Peyer's patch (tissue), 4 donors: ENCODE measurements at regions not wholly inside any gene's neighbourhood (a gene's known extent, or its start where the extent isn't known, plus 50 kb on each side); places are given as distances from the start of the nearest gene placed in this dataset.

Source experiments
- DNase-seq, 3 donors: peaks; one replicate each; pipeline ENCODE4 v3.0.0-alpha.2; 2017 to 2019
- H3K27ac ChIP-seq, 4 donors: fragments of 200-600 bp; sonication (generic); one replicate each; pipeline ENCODE4 v1.5.1; 2016 to 2019
- H3K27me3 ChIP-seq, 2 donors: fragments of 200-600 bp; sonication (generic); one replicate each; pipeline ENCODE4 v1.5.1; 2019
- H3K36me3 ChIP-seq, 3 donors: fragments of 200-600 bp; sonication (generic); one replicate each; pipeline ENCODE4 v1.5.1; 2016 to 2019
- H3K4me1 ChIP-seq, 4 donors: fragments of 200-600 bp; sonication (generic); one replicate each; pipeline ENCODE4 v1.5.1; 2016 to 2019
- H3K4me3 ChIP-seq, 4 donors: fragments of 200-600 bp; sonication (generic); 1 replicate in 3 of 4; 2 replicates in 1 of 4; pipeline ENCODE4 v1.5.1; 2016 to 2019; ENCODE audit warnings: mild to moderate bottlenecking in 1 of 4
- H3K9me3 ChIP-seq, 4 donors: fragments of 200-600 bp; sonication (generic); one replicate each; pipeline ENCODE4 v1.5.1; 2016 to 2019; ENCODE audit warnings: mild to moderate bottlenecking in 1 of 4
- CTCF ChIP-seq, 6 experiments: fragments of 450-650 bp in 4 of 6; fragments of 200-600 bp in 2 of 6; sonication (generic) in 1 of 6; IDR thresholded peaks; one replicate each; pipeline ENCODE4 v1.5.1; 2017 to 2019; ENCODE audit warnings: antibody characterized with exemption in 6 of 6, mild to moderate bottlenecking in 3 of 6, moderate library complexity in 1 of 6
- POLR2A ChIP-seq, 2 donors: fragments of 450-650 bp; IDR thresholded peaks; one replicate each; pipeline ENCODE4 v1.5.1; 2017; ENCODE audit warnings: antibody characterized with exemption in 2 of 2, mild to moderate bottlenecking in 2 of 2, moderate library complexity in 2 of 2

- H3K36me3 ChIP-seq, result no peaks in the 10 kb centered on the region
- no peak overlapping the region for H3K4me3 ChIP-seq
- TF ChIP-seq CTCF (IDR thresholded peaks at IDR 0.05), result no peak
- no peak for TF ChIP-seq POLR2A (IDR thresholded peaks at IDR 0.05)
Observed at GRCh38 chr2:238502088-238502810, 75.5 kb downstream of the ASB1 start.

GRCh38 chr2:238502956-238503791 is 76.4 kb downstream of the ASB1 start:
- H3K4me3 ChIP-seq, result no peak overlapping the region
- no peaks in the 10 kb centered on the region for H3K27me3 ChIP-seq
- no peak overlapping the region for H3K27ac ChIP-seq
- no peak for DNase-seq
- no peaks in the 10 kb centered on the region for H3K36me3 ChIP-seq
- H3K9me3 ChIP-seq, result no peaks in the 10 kb centered on the region
- no peak for TF ChIP-seq POLR2A (IDR thresholded peaks at IDR 0.05)
- TF ChIP-seq CTCF (IDR thresholded peaks at IDR 0.05), result no peak
- no peaks in the 10 kb centered on the region for H3K4me1 ChIP-seq

More at GRCh38 chr2:238502088-238502810, 75.5 kb downstream of the ASB1 start:
- no peaks in the 10 kb centered on the region for H3K9me3 ChIP-seq
- no peak for DNase-seq
- no peak overlapping the region for H3K27ac ChIP-seq
- H3K4me1 ChIP-seq, result no peaks in the 10 kb centered on the region
- no peaks in the 10 kb centered on the region for H3K27me3 ChIP-seq

GRCh38 chr2:238504181-238504931 is 77.6 kb downstream of the ASB1 start:
- H3K27ac ChIP-seq, result no peak overlapping the region
- H3K4me1 ChIP-seq, result no peaks in the 10 kb centered on the region
- TF ChIP-seq POLR2A (IDR thresholded peaks at IDR 0.05) (no peak), CTCF (IDR thresholded peaks at IDR 0.05) (no peak)
- H3K4me3 ChIP-seq, result no peak overlapping the region
- no peaks in the 10 kb centered on the region for H3K9me3 ChIP-seq
- no peaks in the 10 kb centered on the region for H3K27me3 ChIP-seq
- no peaks in the 10 kb centered on the region for H3K36me3 ChIP-seq
- no peak for DNase-seq

GRCh38 chr2:238505119-238505891 is 78.6 kb downstream of the ASB1 start:
- H3K36me3 ChIP-seq, result no peaks in the 10 kb centered on the region
- no peak overlapping the region for H3K4me3 ChIP-seq
- TF ChIP-seq CTCF (IDR thresholded peaks at IDR 0.05), result no peak
- TF ChIP-seq POLR2A (IDR thresholded peaks at IDR 0.05), result no peak
- H3K27me3 ChIP-seq, result no peaks in the 10 kb centered on the region
- H3K9me3 ChIP-seq, result no peaks in the 10 kb centered on the region
- H3K4me1 ChIP-seq, result no peaks in the 10 kb centered on the region
- no peak overlapping the region for H3K27ac ChIP-seq
- DNase-seq, result peak in 2 of 3 donors; percentile 6 to 21

- no peak for TF ChIP-seq POLR2A (IDR thresholded peaks at IDR 0.05)
- TF ChIP-seq CTCF (IDR thresholded peaks at IDR 0.05), result no peak
- DNase-seq, result peak in 2 of 3 donors; percentile 15 to 28
Observed at GRCh38 chr2:238505892-238506280, 79.2 kb downstream of the ASB1 start.

More at GRCh38 chr2:238505892-238506280, 79.2 kb downstream of the ASB1 start:
- no peak overlapping the region for H3K27ac ChIP-seq
- H3K4me3 ChIP-seq, result no peak overlapping the region
- H3K27me3 ChIP-seq, result no peaks in the 10 kb centered on the region
- no peaks in the 10 kb centered on the region for H3K9me3 ChIP-seq
- no peaks in the 10 kb centered on the region for H3K4me1 ChIP-seq
- no peaks in the 10 kb centered on the region for H3K36me3 ChIP-seq
